ENCODE measurements at regions not wholly inside any gene's neighbourhood (a gene's known extent, or its start where the extent isn't known, plus 50 kb on each side); places are given as distances from the start of the nearest gene placed in this dataset.

DNA sequence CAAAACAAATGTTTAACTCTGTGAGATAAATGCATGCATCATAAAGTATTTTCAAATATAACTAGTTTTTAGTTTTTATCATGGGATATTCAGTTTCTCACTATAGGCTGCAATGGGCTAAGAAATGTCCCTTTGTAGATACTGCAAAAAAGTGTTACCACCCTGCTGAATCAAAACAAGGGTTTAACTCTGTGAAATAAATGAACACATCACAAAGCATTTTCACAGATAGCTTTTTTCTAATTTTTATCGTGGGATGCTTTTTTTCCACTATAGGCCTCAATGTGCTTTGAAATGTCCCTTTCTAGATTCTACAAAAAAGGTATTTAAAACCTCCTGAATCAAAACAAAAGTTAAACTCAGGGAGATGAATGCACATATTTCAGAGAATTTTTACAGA is 541.1 kb downstream of the KCNJ18 start:
- Histone ChIP-seq H3K4me3 (ENCODE audit: low read length) (no peak overlapping the region), H3K9ac (ENCODE audit: low read length) (no peak overlapping the region)

GRCh38 chr17:22242472-22242871 is 550.1 kb downstream of the KCNJ18 start:
- TF ChIP-seq, protein P1, sequence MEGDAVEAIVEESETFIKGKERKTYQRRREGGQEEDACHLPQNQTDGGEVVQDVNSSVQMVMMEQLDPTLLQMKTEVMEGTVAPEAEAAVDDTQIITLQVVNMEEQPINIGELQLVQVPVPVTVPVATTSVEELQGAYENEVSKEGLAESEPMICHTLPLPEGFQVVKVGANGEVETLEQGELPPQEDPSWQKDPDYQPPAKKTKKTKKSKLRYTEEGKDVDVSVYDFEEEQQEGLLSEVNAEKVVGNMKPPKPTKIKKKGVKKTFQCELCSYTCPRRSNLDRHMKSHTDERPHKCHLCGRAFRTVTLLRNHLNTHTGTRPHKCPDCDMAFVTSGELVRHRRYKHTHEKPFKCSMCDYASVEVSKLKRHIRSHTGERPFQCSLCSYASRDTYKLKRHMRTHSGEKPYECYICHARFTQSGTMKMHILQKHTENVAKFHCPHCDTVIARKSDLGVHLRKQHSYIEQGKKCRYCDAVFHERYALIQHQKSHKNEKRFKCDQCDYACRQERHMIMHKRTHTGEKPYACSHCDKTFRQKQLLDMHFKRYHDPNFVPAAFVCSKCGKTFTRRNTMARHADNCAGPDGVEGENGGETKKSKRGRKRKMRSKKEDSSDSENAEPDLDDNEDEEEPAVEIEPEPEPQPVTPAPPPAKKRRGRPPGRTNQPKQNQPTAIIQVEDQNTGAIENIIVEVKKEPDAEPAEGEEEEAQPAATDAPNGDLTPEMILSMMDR (IDR thresholded peaks at IDR 0.05; ENCODE audit: poor library complexity, severe bottlenecking) = no peak
- TF ChIP-seq TAF1 (IDR thresholded peaks at IDR 0.05; ENCODE audit: low read depth) (no peak), POLR2AphosphoS5 (IDR thresholded peaks at IDR 0.05) (no peak), RAD21 (conservative IDR thresholded peaks at IDR 0.05) (no peak), SMC3 (conservative IDR thresholded peaks at IDR 0.05; ENCODE audit: poor library complexity) (no peak), REST (IDR thresholded peaks at IDR 0.05; ENCODE audit: borderline replicate concordance) (no peak), MXI1 (conservative IDR thresholded peaks at IDR 0.05; ENCODE audit: poor library complexity, severe bottlenecking) (no peak), EP300 (conservative IDR thresholded peaks at IDR 0.05; ENCODE audit: poor library complexity, severe bottlenecking) (no peak)
- Histone ChIP-seq H3K36me3 (ENCODE audit: insufficient read depth, low read length) (no peaks in the 10 kb centered on the region), H4K20me1 (ENCODE audit: insufficient read depth) (no peaks in the 10 kb centered on the region), H3K9ac (ENCODE audit: low read length) (no peak overlapping the region), H3K4me3 (ENCODE audit: low read length) (no peak overlapping the region), H3K9me3 (ENCODE audit: low read length) (no peaks in the 10 kb centered on the region), H3K79me2 (replicated peaks; ENCODE audit: insufficient read depth, low read length) (no peaks in the 10 kb centered on the region), H3F3A (ENCODE audit: insufficient read depth, low read length, poor library complexity, severe bottlenecking) (no peaks in the 10 kb centered on the region), H3K9me2 (ENCODE audit: insufficient read depth, low read length) (no peaks in the 10 kb centered on the region), H3K27ac (ENCODE audit: low read length) (no peak overlapping the region), H3K27me3 (ENCODE audit: insufficient read depth, low read depth, low read length) (no peaks in the 10 kb centered on the region), H3K4me2 (ENCODE audit: low read length) (no peak overlapping the region), H2AFZ (ENCODE audit: low read depth, low read length) (no peak overlapping the region)

More for the DNA sequence above, 541.1 kb downstream of the KCNJ18 start:
- Histone ChIP-seq H4K20me1 (ENCODE audit: insufficient read depth) (no peaks in the 10 kb centered on the region), H3K27ac (ENCODE audit: low read length) (no peak overlapping the region), H3K36me3 (ENCODE audit: insufficient read depth, low read length) (no peaks in the 10 kb centered on the region), H3K79me2 (replicated peaks; ENCODE audit: insufficient read depth, low read length) (no peaks in the 10 kb centered on the region), H3K4me2 (ENCODE audit: low read length) (no peak overlapping the region), H3K9me3 (ENCODE audit: low read length) (no peaks in the 10 kb centered on the region), H3K27me3 (ENCODE audit: insufficient read depth, low read depth, low read length) (no peaks in the 10 kb centered on the region), H3K9me2 (ENCODE audit: insufficient read depth, low read length) (no peaks in the 10 kb centered on the region), H2AFZ (ENCODE audit: low read depth, low read length) (no peak overlapping the region), H3F3A (ENCODE audit: insufficient read depth, low read length, poor library complexity, severe bottlenecking) (no peaks in the 10 kb centered on the region)
- no peak for TF ChIP-seq REST (IDR thresholded peaks at IDR 0.05; ENCODE audit: borderline replicate concordance)
- no peak for TF ChIP-seq SMC3 (conservative IDR thresholded peaks at IDR 0.05; ENCODE audit: poor library complexity)
- no peak for TF ChIP-seq MXI1 (conservative IDR thresholded peaks at IDR 0.05; ENCODE audit: poor library complexity, severe bottlenecking)
- no peak for TF ChIP-seq POLR2AphosphoS5 (IDR thresholded peaks at IDR 0.05)
- TF ChIP-seq, protein P1 (IDR thresholded peaks at IDR 0.05; ENCODE audit: poor library complexity, severe bottlenecking) = no peak
- TF ChIP-seq EZH2 (IDR thresholded peaks at IDR 0.05; ENCODE audit: borderline replicate concordance, insufficient read depth, low read length, poor library complexity, severe bottlenecking) = no peak
- no peak for TF ChIP-seq TAF1 (IDR thresholded peaks at IDR 0.05; ENCODE audit: low read depth)
- TF ChIP-seq EP300 (conservative IDR thresholded peaks at IDR 0.05; ENCODE audit: poor library complexity, severe bottlenecking) = no peak
- TF ChIP-seq RAD21 (conservative IDR thresholded peaks at IDR 0.05) = no peak
